NCI-H2029 (cell line): ENCODE measurements at regions not wholly inside any gene's neighbourhood (a gene's known extent, or its start where the extent isn't known, plus 50 kb on each side); places are given as distances from the start of the nearest gene placed in this dataset.

Experiments used
- DNase-seq: peaks from one replicate; lab custom pipeline; 2025; lab: John Stamatoyannopoulos, UW

GRCh38 chr1:194164755-194165154, 978.3 kb upstream of the B3GALT2 start:
- no peak for DNase-seq

DNA sequence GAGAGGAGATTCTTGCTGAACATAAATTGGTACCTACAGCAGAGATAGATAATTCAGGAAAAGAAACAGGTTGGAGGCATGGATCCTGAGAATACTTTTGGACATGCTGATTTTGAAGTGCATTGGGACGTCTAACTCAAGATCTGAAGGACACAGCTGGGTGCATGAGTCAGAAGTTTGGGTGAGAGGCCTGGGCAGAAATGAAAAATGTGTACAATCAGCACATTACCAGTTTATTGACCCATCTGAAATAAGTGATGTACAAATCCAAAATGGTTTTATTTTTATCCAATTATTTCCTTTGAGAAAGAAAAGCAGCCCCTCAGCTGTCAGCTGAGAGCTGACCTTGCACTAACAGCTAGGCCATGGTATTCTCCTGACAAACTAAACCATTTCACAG, 975.2 kb upstream of the B3GALT2 start:
- no peak for DNase-seq

- DNase-seq: no peak
Measured at GRCh38 chr1:194159941-194160340, 973.5 kb upstream of the B3GALT2 start.

DNA sequence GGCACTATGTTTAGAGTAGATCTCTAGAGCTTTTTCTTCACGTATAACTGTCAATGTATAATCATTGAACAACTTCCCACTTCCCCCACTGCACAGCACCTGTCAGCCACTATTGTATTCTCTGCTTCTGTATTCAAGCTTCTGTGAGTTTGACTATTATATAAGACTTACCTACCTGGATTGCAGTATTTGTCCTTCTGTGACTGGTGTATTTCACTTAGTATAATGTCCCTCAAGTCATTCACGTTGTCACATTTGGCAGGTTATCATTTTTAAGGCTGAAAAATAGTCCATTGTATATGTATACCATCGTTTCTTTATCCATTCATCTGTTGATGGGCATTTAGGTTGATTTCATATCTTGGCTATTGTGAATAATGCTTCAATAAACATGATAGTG, 969.5 kb upstream of the B3GALT2 start:
- DNase-seq: no peak

GRCh38 chr1:194151056-194151455, 964.6 kb upstream of the B3GALT2 start:
- no peak for DNase-seq

GRCh38 chr1:194150242-194150641, 963.8 kb upstream of the B3GALT2 start:
- no peak for DNase-seq

DNA sequence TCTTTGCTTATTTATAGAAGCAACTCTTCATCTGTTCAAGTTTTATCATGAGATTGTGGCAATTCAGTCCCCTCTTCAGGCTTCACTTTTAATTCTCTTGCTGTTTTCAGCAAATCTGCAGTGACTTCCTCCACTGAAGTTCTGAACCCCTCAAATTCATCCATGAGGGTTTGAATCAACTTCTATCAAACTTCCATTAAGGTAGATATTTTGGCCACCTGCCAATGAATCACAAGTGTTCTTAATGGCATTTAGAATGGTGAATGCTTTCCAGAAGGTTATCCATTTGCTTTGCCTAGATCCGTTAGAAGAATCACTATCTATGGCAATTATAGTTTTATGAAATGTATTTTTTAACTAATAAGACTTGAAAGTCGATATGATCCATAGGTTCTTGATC, 946.7 kb upstream of the B3GALT2 start:
- DNase-seq: no peak

DNA sequence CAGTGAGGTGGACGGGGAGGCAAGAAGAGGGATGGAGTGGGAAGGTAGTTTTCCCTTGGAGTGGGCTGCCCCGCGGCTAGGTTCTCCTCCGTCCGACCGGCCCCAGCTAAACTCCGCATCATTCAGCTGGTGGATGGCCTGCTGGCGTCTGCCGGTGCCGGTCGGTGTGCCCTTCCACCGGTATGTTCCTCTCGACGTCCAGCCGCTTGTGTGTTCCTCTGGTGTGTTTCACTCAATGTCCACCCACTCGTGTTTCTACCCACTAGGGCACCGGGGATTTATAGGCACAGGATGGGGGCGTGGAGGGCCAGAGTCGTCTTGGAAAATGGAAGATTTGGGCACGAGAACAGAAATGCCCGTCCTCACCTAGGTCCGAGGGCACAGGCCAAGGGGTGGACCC, 931.7 kb upstream of the B3GALT2 start:
- no peak for DNase-seq

DNA sequence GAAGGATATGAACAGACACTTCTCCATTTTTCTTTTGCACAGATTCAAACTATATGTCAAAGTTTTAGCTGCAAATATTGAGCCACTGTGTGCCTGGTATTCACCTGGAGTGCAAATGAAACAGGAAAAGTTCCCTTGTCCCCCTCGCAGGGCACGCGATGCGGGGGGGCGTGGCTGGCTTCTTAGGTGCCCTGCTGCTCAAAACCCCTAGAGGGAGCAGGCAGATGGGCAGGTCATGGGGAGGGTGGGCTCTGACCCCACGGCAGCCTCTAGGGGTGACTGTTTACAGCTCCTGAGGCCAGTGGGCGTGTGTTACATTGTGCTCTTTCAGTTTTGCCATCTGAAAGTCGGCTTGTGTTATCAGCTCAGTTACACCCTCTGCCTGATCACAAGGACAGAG, 931.2 kb upstream of the B3GALT2 start:
- DNase-seq: no peak

- no peak for DNase-seq
Measured at GRCh38 chr1:194114288-194114687, 927.9 kb upstream of the B3GALT2 start.

DNA sequence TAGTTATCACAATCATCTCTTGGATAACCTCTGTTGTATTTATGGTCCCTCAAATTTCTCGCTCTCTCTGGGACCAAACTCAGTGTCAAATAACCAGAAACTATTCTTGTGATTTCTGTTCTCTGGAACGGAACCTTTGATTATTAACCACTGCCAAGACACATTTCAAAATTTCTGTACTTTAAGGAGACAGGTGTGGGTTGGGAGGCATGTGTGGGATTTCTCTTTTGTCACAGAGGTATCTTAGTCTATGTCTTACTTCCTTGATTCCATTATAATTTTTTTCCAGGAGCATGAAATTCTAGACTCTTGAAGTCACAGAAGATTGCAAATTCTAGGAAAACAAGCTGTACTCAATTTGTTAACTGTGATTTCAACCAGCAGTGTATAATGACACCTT, 919.0 kb upstream of the B3GALT2 start:
- DNase-seq: no peak

- no peak for DNase-seq
Measured at GRCh38 chr1:194104247-194104844, 917.9 kb upstream of the B3GALT2 start.

- no peak for DNase-seq
Measured at GRCh38 chr1:194103516-194104246, 917.3 kb upstream of the B3GALT2 start.

DNA sequence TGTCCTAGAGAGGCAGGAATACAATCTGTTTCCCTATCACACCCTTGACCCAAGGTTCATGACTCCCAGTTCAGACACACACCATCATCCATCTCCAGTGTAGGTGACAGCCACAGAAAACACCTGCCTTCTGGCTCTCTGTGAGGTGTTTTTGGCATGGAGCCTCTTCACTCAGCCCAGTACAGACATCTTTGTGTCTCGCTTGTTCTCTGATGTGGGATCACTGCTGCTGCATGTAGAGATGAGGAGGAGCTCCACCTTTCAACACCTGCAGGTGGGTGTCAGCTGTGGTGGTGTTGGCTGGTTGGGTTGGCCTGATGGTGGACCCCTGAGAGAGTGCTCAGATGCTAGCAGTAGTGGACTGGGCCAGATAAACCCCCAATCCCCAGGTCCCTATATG, 916.7 kb upstream of the B3GALT2 start:
- no peak for DNase-seq

- no peak for DNase-seq
Measured at GRCh38 chr1:194102607-194103006, 916.2 kb upstream of the B3GALT2 start.

DNA sequence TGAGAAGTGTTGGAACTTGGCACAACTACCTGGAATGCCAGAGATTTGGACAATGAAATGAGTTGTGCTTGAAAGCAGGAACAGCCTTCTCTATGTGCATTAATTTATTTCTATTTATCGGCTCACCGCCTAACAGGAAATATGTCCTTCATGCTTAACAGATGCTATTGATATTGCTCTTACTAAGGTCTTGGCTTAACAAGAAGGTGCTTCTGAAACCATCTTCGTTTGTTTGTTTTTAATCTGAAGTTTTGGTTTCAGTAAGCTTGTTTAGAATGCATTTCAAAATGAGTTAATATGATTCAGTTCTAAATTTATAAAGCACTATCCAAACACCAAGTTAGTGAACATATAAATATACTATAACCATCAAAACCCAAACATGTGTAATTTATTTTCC, 898.3 kb upstream of the B3GALT2 start:
- no peak for DNase-seq

DNA sequence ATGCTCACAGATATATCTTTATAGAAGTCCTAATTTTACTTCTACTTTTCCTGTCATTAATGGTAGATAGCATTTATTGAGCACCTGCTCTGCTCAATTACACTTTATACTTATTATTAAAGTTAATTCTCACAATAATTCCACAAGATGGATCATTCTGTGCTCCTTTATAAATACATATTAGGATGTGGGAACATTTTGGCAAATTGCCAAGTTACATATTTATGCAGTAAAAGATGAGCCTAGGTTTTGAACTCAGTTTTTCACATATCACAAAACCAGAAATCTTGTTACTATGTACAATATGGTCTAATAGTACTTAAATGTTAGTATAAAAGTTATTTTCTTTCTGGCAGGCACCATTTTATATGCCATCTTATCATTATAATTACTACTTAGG, 895.0 kb upstream of the B3GALT2 start:
- no peak for DNase-seq

DNA sequence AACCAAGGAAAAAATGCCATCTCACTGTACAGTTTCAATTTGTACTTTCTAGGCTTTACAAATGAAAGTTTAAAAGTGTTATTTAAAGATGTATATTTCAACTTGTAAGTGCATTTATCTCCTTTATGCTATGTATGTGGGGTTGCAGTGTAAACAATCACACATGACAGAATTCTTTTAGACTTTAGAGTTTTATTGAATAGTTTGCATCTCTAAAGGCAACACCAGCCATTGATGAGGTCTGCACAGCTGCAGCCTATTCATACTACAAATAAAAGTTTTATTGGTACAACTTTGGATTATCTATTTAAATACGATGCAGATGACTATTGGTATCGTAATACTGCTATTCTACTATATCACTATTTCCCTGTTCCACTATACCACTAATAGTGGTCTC, 894.4 kb upstream of the B3GALT2 start:
- no peak for DNase-seq

- no peak for DNase-seq
Measured at GRCh38 chr1:194078765-194079164, 892.4 kb upstream of the B3GALT2 start.

- no peak for DNase-seq
Measured at GRCh38 chr1:194076646-194077045, 890.2 kb upstream of the B3GALT2 start.

DNA sequence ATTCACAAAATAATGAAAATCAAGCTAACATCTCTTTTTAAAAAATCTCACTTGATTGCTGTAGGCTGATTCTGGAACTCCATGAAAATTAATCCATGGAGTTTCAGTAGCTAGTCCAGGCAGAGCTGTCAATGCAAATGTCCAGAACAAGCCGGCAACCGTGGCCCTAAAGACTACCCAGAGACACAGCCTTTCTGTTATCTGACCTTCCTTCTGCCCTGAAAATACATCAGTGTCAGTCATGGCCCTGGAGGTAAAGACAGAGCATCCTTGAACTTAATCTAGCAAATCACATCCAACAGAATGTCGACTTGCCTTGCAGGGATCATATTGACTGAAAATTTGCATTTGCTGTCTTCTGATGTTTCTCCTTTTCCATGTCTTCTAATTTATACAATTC, 887.4 kb upstream of the B3GALT2 start:
- no peak for DNase-seq

DNA sequence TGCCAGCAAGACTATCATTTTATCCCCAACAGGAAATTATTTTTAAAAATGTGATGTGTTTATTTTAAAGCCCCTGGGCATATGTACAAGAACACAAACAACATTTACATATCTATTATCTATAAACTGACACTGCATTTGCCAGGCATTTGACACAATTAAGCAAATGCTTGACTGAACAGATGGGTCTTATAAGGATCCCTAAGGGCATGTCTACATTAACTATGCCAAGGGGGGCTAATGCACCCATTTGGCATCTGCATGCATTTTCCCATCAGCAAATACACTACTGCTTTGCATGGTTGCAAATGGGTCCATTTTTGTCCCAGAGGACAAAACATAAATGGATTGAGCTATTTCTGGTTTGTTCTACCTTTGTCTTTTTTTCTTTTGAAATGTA, 884.8 kb upstream of the B3GALT2 start:
- no peak for DNase-seq

- DNase-seq: no peak
Measured at GRCh38 chr1:194069831-194070218, 883.4 kb upstream of the B3GALT2 start.

GRCh38 chr1:194069168-194069830, 882.9 kb upstream of the B3GALT2 start:
- DNase-seq: no peak
